Right lobe of liver (tissue), 6 donors: ENCODE measurements at regions not wholly inside any gene's neighbourhood (a gene's known extent, or its start where the extent isn't known, plus 50 kb on each side); places are given as distances from the start of the nearest gene placed in this dataset.

Experiments used
- ATAC-seq, 4 donors: fragments of 200-7000 bp; cut with Tn5 transposase; one replicate each; pipeline ENCODE4 v1.9.1; 2020; ENCODE audit warnings: mild to moderate bottlenecking in 4 of 4, moderate library complexity in 4 of 4
- DNase-seq, 3 donors: peaks; one replicate each; pipeline ENCODE4 v3.0.0-alpha.2; 2020
- H3K27ac ChIP-seq, 3 donors: fragments of 200-600 bp; one replicate each; pipeline ENCODE4 v1.8.0; 2022
- H3K27me3 ChIP-seq, 2 donors: fragments of 200-600 bp; one replicate each; pipeline ENCODE4 v1.8.0; 2022
- H3K36me3 ChIP-seq, 4 donors: fragments of 200-600 bp; sonication (generic) in 1 of 4; one replicate each; pipeline versions ENCODE4 v1.5.1 to v1.8.0; 2017 to 2022; ENCODE audit warnings: control low read depth in 1 of 4
- H3K4me1 ChIP-seq, 4 donors: fragments of 200-600 bp; sonication (generic) in 1 of 4; one replicate each; pipeline versions ENCODE4 v1.5.1 to v1.8.0; 2017 to 2022; ENCODE audit warnings: control low read depth in 1 of 4
- H3K4me3 ChIP-seq, 3 donors: fragments of 200-600 bp; one replicate each; pipeline ENCODE4 v1.8.0; 2022
- H3K9me3 ChIP-seq, 4 donors: fragments of 200-600 bp; sonication (generic) in 1 of 4; one replicate each; pipeline versions ENCODE4 v1.5.1 to v1.8.0; 2017 to 2022; ENCODE audit warnings: control low read depth in 1 of 4
- POLR2A ChIP-seq: fragments of 450-650 bp; IDR thresholded peaks from one replicate; pipeline ENCODE4 v1.6.1; 2017; ENCODE audit warnings: antibody characterized with exemption, mild to moderate bottlenecking
- WGBS: methylation state at CpG from one replicate; pipeline ENCODE4 v1.1.6; 2018; ENCODE audit warnings: low coverage, low lambda C conversion rate; ENCODE audit not compliant: insufficient coverage; ENCODE audit errors: missing lambda C conversion rate; 5-methylcytosine and 5-hydroxymethylcytosine counted together
- intact Hi-C, 2 donors: fragments of 100-400 bp; cut with DNase I; formaldehyde crosslinking; loops; one replicate each; pipeline versions ENCODE4 v1.11.2 to v1.14.1; 2022
- TF ChIP-seq, protein P1 (sequence below), 4 donors: fragments of 200-600 bp in 3 of 4; fragments of 450-650 bp in 1 of 4; IDR thresholded peaks; one replicate each; pipeline versions ENCODE4 v1.5.1 to v1.8.0; 2016 to 2022; ENCODE audit warnings: antibody characterized with exemption in 4 of 4, mild to moderate bottlenecking in 2 of 4
- donor health status: DM: no; HTN: yes; CAD: no.
- donor health status: DM: no; HTN: no; CAD: no.
- donor health status: DM: no; HTN: no; CAD: no.
- donor health status: DM: no; HTN: yes; CAD: no.
- donor health status: DM: no; HTN: yes; CAD: no.

DNA sequence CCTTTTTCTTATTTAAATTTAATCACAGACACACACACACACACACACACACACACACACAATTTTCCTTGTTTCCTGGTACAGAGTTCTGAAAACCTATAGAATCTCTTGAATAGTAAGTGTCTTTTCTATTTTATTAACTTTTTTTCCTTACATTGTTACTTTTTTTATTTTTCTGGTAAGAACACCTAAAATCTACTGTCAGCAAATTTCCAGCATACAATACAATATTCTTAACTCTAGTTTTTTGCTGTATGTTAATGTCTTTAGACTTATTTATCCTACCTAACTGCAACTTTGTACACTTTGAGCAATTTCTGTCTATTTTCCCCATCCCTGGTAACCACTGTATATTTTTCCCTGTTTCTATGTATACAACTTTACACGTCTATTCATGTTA is 1179.8 kb downstream of the SLITRK1 start:
- Histone ChIP-seq H3K9me3 (no peaks in the 10 kb centered on the region), H3K36me3 (no peaks in the 10 kb centered on the region), H3K4me3 (no peak overlapping the region), H3K4me1 (no peaks in the 10 kb centered on the region), H3K27me3 (no peaks in the 10 kb centered on the region), H3K27ac (no peak overlapping the region)
- WGBS, result 50% methylated on average over 1 of the region's 1 CpG
- ATAC-seq, result no peak
- no peak for TF ChIP-seq POLR2A
- TF ChIP-seq, protein P1, sequence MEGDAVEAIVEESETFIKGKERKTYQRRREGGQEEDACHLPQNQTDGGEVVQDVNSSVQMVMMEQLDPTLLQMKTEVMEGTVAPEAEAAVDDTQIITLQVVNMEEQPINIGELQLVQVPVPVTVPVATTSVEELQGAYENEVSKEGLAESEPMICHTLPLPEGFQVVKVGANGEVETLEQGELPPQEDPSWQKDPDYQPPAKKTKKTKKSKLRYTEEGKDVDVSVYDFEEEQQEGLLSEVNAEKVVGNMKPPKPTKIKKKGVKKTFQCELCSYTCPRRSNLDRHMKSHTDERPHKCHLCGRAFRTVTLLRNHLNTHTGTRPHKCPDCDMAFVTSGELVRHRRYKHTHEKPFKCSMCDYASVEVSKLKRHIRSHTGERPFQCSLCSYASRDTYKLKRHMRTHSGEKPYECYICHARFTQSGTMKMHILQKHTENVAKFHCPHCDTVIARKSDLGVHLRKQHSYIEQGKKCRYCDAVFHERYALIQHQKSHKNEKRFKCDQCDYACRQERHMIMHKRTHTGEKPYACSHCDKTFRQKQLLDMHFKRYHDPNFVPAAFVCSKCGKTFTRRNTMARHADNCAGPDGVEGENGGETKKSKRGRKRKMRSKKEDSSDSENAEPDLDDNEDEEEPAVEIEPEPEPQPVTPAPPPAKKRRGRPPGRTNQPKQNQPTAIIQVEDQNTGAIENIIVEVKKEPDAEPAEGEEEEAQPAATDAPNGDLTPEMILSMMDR (IDR thresholded peaks at IDR 0.05), result no peak
- intact Hi-C loops, result no loop called here
- DNase-seq, result no peak

GRCh38 chr13:82701020-82701419 is 1181.3 kb downstream of the SLITRK1 start:
- Histone ChIP-seq H3K4me3 (no peak overlapping the region), H3K4me1 (no peaks in the 10 kb centered on the region), H3K27ac (no peak overlapping the region), H3K36me3 (no peaks in the 10 kb centered on the region), H3K9me3 (no peaks in the 10 kb centered on the region), H3K27me3 (no peaks in the 10 kb centered on the region)
- ATAC-seq (no peak), DNase-seq (no peak)
- intact Hi-C loops, result no loop called here
- TF ChIP-seq POLR2A, result no peak
- TF ChIP-seq, protein P1 (IDR thresholded peaks at IDR 0.05), result no peak
- whole genome bisulfite sequencing, result 65% methylated on average over 2 of the region's 2 CpGs

DNA sequence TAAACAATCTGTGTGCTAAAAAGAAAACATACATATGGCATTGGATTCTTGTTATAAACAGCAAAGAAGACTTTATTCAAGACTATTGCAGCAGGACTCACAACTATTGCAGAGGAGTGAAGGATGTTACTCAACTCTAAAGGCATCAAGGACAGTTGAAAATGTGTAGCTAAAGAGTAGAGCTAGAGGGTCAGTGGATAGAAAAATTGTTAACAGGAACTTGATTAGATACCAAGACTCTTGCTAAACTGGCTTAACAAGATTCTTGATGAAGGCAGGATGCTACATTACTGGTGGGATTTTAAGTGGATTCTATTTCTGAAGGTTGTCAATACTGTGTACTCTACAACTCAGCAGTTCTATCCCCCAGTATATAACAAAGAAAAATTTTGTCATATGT is 1183.3 kb downstream of the SLITRK1 start:
- no peaks in the 10 kb centered on the region for H3K9me3 ChIP-seq
- no peak for ATAC-seq
- no peaks in the 10 kb centered on the region for H3K27me3 ChIP-seq
- TF ChIP-seq, protein P1 (IDR thresholded peaks at IDR 0.05), result no peak
- TF ChIP-seq POLR2A, result no peak
- no peaks in the 10 kb centered on the region for H3K4me1 ChIP-seq
- H3K4me3 ChIP-seq, result no peak overlapping the region
- DNase-seq, result no peak
- intact Hi-C loops, result no loop called here
- H3K36me3 ChIP-seq, result no peaks in the 10 kb centered on the region
- H3K27ac ChIP-seq, result no peak overlapping the region

GRCh38 chr13:82698383-82698782 is 1183.9 kb downstream of the SLITRK1 start:
- TF ChIP-seq, protein P1 (IDR thresholded peaks at IDR 0.05), result no peak
- no peak for TF ChIP-seq POLR2A
- H3K27ac ChIP-seq, result no peak overlapping the region
- no peaks in the 10 kb centered on the region for H3K36me3 ChIP-seq
- H3K4me3 ChIP-seq, result no peak overlapping the region
- DNase-seq, result no peak
- H3K27me3 ChIP-seq, result no peaks in the 10 kb centered on the region
- intact Hi-C loops, result no loop called here
- no peaks in the 10 kb centered on the region for H3K4me1 ChIP-seq
- no peaks in the 10 kb centered on the region for H3K9me3 ChIP-seq
- no peak for ATAC-seq

- Histone ChIP-seq H3K36me3 (no peaks in the 10 kb centered on the region), H3K27me3 (no peaks in the 10 kb centered on the region), H3K4me3 (no peak overlapping the region), H3K9me3 (no peaks in the 10 kb centered on the region), H3K27ac (no peak overlapping the region), H3K4me1 (no peaks in the 10 kb centered on the region)
- DNase-seq (no peak), ATAC-seq (no peak)
- intact Hi-C loops, result no loop called here
- TF ChIP-seq, protein P1 (IDR thresholded peaks at IDR 0.05), result no peak
- TF ChIP-seq POLR2A, result no peak
- 100% methylated on average over 1 of the region's 1 CpG for WGBS
Measured at GRCh38 chr13:82693607-82694006, 1188.7 kb downstream of the SLITRK1 start.
